HL-60/S4 treated with phorbol 12-myristate 13-acetate at 8.2 ng/mL for 4 days and 3 days (cell line): ENCODE measurements at regions not wholly inside any gene's neighbourhood (a gene's known extent, or its start where the extent isn't known, plus 50 kb on each side); places are given as distances from the start of the nearest gene placed in this dataset.

Experiments used
- in situ Hi-C: fragments of 300-500 bp; cut with MboI; formaldehyde crosslinking; loops from 2 replicates; pipeline ENCODE4 v1.15.0; 2022; ENCODE audit warnings: low sequenced_read_pairs

GRCh38 chr6:97790926-97791590 lies 508.0 kb upstream of the MMS22L start:
- in situ Hi-C loops: no loop called here

DNA sequence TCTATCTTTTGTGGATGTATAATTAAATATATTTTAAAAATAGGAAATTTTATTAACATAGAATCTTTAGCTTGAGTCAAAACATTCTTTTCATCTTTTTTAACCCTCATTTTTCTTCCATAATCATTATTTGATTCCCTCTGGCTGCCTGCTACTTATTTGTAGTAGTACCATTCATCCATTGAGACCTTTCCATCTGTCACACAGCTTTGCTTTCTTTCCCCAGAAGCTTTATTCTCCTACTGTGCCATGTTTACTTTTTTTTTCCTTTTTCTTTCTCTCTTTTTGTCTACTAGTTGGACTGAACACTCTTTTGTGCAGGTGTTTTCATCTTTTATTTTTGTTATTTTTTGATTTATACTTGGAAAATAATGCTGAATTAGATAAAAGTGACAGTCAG lies 522.6 kb upstream of the MMS22L start:
- in situ Hi-C loops: no loop called here

DNA sequence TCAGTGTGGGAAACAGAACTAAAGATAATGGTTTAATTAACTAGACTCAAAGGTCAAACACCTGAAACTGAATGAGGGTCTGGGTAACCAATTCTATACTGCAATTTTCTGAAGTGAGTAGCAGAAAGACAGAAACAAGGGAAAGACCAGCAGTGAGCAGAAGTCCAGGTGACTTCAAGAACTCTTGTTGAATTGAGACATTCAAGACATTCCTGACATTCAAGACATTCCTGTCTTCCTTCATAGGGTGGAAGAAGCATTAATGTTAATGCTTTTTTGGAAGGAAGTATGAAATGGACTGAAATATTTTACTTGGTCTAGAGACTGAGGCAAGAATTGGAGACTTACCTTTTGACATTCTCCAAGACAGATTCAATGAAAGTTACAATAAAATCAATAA lies 529.9 kb upstream of the MMS22L start:
- in situ Hi-C loops: no loop called here

DNA sequence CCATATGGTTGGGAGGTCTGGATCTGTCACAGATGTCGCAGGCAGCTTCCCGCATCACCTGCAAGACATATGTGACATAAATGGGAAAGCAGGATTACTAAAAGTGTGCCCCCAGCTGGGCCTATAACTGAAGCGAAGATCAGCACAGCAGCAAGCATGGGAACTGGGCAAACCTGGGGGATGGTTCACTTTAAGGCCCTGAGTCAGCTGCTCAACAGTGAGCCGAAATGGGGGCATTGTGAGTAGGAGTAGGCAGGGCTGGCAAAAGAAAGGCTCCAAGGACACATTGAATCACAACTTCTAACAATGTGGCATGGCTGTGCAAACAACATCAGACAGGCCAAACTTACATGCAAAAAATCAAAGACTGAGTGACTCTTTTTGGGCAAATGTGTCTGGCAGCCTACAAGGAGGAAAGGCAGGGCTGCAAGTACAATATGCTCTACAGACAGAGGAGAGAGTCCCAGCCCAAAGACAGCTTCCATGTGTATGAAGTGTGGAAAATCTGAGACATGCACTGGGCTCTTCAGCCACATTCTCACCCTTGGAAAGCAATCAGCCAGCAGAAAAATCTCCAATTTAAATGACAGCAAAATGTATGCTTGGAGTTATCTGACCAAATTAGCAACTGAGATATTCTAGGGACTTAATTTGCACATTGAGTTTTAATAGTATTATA lies 531.0 kb upstream of the MMS22L start:
- in situ Hi-C loops: no loop called here

DNA sequence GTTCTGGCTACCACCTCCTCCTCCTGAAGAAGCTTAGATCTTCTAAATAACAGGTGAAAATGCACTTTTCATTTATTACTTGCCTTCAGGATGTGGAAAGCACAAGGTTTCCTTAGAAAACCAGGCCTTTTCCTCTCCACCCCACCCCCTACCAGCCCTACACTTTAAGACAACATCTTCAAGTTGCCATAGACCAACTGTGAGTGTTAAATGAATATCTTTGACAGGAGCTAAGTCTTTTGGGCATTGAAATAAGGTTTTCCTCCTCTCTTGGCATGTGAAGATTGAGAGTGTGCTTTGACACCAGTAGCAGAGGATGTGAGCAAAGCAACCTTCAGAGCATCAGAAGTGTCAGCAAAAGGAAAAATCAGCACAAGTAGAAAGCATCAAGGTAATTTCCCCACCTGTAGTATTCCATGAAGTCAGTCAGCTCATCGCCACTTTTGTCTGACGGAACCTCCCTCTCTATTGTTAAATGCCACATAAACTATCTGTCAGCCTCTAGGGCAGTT lies 532.3 kb upstream of the MMS22L start:
- in situ Hi-C loops: no loop called here

GRCh38 chr6:97816526-97816925 lies 533.5 kb upstream of the MMS22L start:
- in situ Hi-C loops: no loop called here

- in situ Hi-C loops: no loop called here
These were observed 536.7 kb upstream of the MMS22L start for GRCh38 chr6:97819710-97820109.

- in situ Hi-C loops: no loop called here
These were observed 537.4 kb upstream of the MMS22L start for GRCh38 chr6:97820400-97820799.

- in situ Hi-C loops: no loop called here
These were observed 539.6 kb upstream of the MMS22L start for GRCh38 chr6:97822632-97823031.

- in situ Hi-C loops: no loop called here
These were observed 558.7 kb upstream of the MMS22L start for GRCh38 chr6:97841763-97842162.

DNA sequence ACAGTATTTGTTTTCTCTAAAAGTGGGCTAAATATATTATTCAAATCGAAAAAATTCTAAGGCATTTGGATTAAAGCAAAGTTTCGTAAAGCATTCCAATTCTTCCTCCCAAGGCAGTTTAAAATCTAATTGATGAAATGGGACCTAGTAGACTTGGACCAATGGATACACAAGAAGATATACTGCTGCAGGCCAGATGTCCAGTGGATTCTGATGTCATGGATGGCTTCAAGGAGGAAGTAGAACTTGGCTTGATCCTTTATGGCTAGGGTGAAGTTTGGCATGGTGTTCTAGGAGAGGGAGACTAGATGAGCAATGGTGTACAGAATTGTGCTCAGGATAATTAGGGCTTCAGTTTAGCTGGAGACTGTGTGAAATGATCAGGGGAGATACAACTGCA lies 559.5 kb upstream of the MMS22L start:
- in situ Hi-C loops: no loop called here

DNA sequence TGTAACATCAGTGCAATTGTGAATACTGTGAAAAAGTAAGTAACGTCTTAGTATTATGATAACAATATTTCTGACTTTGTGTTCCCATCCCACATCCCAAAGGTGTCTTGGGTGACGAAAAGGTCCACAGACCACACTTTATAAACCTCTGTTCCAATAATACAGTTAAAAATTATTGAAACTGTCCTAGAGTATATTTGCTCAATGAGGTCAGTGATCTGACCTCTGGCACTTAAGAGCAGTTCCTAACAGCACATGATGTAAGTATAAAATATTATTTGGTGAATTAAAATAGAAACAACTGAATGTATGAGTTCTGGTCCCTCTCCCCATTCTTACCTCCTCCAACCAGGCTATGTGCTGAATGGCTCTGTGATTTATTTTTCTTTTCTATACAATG lies 566.4 kb upstream of the MMS22L start:
- in situ Hi-C loops: no loop called here

GRCh38 chr6:97850458-97851212 lies 567.6 kb upstream of the MMS22L start:
- in situ Hi-C loops: no loop called here

GRCh38 chr6:97863697-97864096 lies 580.7 kb upstream of the MMS22L start:
- in situ Hi-C loops: no loop called here

GRCh38 chr6:97864366-97864765 lies 581.4 kb upstream of the MMS22L start:
- in situ Hi-C loops: no loop called here

DNA sequence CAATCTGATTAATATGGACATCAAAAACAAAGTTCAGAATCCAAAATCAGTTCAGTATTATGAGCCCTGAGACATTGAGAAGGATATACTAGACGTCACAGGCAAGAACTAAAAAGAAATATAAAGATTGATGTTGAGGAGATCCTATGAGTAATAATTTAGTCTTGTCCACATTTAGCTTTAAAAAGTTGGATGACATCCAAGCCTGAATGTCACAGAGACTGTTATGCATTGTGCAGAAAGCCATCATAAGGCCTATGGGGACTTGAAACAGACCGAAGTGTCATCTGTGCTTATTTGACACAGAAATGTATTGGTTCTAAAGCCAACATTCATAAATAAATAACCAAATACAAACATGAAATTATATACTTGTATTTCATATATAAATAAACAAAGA lies 581.8 kb upstream of the MMS22L start:
- in situ Hi-C loops: no loop called here

GRCh38 chr6:97865612-97866011 lies 582.6 kb upstream of the MMS22L start:
- in situ Hi-C loops: no loop called here

DNA sequence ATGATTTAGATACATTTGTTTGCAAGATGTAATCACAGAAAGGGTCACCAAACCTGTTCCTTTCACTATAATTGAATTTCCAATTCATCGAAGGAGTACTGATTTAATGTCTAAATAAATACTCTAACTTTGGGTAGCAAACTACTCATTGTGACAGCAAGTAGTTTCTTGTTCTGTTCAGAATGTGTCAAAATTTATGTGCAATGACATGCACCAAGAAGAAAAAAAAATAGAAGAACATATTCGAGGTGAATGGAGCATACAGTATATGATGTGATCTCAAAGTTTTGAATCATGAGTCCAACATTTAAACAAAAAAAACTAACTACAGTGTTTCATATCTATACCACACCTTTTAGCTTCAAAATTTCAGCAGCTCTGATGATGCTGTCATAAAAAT lies 583.6 kb upstream of the MMS22L start:
- in situ Hi-C loops: no loop called here

DNA sequence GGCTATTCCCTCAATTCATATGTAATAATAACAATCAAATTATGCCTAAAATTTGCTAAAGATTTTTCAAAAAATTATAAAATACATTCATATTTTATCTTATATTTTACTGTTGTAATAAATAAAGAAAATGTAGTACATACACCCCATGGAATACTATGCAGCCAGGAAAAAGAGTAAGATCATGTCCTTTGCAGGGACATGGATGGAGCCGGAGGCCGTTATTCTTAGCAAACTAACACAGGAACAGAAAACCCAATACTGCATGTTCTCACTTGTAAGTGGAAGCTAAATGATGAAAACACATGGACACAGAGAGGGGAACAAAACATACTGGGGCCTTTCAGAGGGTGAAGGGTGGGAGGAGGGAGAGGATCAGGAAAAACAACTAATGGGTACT lies 584.2 kb upstream of the MMS22L start:
- in situ Hi-C loops: no loop called here

GRCh38 chr6:97870273-97870672 lies 587.3 kb upstream of the MMS22L start:
- in situ Hi-C loops: no loop called here

GRCh38 chr6:97876711-97877110 lies 593.7 kb upstream of the MMS22L start:
- in situ Hi-C loops: no loop called here

DNA sequence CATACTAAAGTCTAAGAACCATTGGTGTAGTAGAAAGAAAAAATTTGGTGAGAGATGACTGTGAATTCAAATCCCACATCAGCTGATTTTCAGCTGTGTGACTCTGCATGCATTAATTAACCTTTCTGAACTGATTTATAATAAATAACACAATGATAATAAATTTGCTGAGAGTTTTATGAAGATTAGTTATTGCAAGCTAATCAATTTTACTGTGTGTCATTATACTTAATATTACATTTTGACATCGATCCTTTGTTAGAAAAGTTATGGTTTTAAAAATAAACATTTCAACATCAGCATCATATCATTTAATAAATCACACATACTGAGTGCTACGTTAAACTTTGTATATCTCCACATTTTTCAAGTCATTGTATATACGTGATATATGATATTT lies 599.7 kb upstream of the MMS22L start:
- in situ Hi-C loops: no loop called here
